Hepatocyte (in vitro differentiated cells): ENCODE measurements at regions not wholly inside any gene's neighbourhood (a gene's known extent, or its start where the extent isn't known, plus 50 kb on each side); places are given as distances from the start of the nearest gene placed in this dataset.

Experiments
- EZH2phosphoT487 ChIP-seq: fragments of 200-600 bp; sonication (generic); IDR thresholded peaks from one replicate; pipeline ENCODE4 v1.6.1; 2018; ENCODE audit warnings: antibody characterized with exemption, mild to moderate bottlenecking, low read depth, moderate library complexity; ENCODE audit not compliant: unreplicated experiment, severe bottlenecking
- TF ChIP-seq, protein P1 (sequence below): fragments of 200-600 bp; sonication (generic); IDR thresholded peaks from 2 replicates; pipeline ENCODE4 v1.5.1; 2016; ENCODE audit warnings: antibody characterized with exemption, mild to moderate bottlenecking; ENCODE audit not compliant: poor library complexity

DNA sequence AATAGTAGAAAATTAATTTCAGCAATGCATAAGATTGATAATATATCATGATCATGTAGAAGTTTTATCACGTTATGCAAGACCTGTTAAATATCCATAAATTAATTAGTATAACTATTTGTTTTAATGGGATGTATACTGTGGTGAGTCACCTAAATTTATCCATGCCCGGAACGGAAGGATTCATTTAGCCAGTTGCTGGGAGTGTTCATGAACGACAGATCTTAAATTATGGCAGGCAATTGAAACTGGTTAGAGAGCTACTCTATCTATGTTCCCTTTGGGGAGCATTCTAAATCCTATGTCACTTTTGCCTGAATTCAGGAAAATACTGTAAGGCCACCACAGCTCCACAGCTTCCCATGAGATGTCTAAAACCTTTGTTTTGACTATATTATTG is 1950.5 kb upstream of the AGA start:
- TF ChIP-seq, protein P1, sequence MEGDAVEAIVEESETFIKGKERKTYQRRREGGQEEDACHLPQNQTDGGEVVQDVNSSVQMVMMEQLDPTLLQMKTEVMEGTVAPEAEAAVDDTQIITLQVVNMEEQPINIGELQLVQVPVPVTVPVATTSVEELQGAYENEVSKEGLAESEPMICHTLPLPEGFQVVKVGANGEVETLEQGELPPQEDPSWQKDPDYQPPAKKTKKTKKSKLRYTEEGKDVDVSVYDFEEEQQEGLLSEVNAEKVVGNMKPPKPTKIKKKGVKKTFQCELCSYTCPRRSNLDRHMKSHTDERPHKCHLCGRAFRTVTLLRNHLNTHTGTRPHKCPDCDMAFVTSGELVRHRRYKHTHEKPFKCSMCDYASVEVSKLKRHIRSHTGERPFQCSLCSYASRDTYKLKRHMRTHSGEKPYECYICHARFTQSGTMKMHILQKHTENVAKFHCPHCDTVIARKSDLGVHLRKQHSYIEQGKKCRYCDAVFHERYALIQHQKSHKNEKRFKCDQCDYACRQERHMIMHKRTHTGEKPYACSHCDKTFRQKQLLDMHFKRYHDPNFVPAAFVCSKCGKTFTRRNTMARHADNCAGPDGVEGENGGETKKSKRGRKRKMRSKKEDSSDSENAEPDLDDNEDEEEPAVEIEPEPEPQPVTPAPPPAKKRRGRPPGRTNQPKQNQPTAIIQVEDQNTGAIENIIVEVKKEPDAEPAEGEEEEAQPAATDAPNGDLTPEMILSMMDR: no peak
- no peak for TF ChIP-seq EZH2phosphoT487
